Mammary epithelial cell (primary cell): ENCODE measurements at regions not wholly inside any gene's neighbourhood (a gene's known extent, or its start where the extent isn't known, plus 50 kb on each side); places are given as distances from the start of the nearest gene placed in this dataset.

Source experiments
- CTCF ChIP-seq, 2 donors: IDR thresholded peaks in 1 of 2; conservative IDR thresholded peaks in 1 of 2; 2 replicates each; pipeline ENCODE4 v1.5.1; 2011 to 2012; ENCODE audit warnings: inconsistent platforms in 2 of 2, low read length in 2 of 2, mild to moderate bottlenecking in 2 of 2, control low read depth in 1 of 2, low read depth in 1 of 2; ENCODE audit not compliant: insufficient read depth in 1 of 2; ENCODE audit errors: extremely low read depth in 1 of 2
- EZH2 ChIP-seq: IDR thresholded peaks from 2 replicates; pipeline ENCODE4 v1.6.1; 2012; ENCODE audit warnings: low read length, inconsistent platforms, borderline replicate concordance

GRCh38 chr2:164126960-164127660 is 391.3 kb upstream of the FIGN start:
- TF ChIP-seq CTCF (conservative IDR thresholded peaks at IDR 0.05 in 1 of 2, IDR thresholded peaks at IDR 0.05 in 1 of 2; ENCODE audit: extremely low read depth in 1 of 2, insufficient read depth in 1 of 2, low read depth in 1 of 2, low read length in 2 of 2) (peak in 1 of 2 donors; percentile 27), EZH2 (no peak)
